ENCODE measurements at regions not wholly inside any gene's neighbourhood (a gene's known extent, or its start where the extent isn't known, plus 50 kb on each side); places are given as distances from the start of the nearest gene placed in this dataset.

DNA sequence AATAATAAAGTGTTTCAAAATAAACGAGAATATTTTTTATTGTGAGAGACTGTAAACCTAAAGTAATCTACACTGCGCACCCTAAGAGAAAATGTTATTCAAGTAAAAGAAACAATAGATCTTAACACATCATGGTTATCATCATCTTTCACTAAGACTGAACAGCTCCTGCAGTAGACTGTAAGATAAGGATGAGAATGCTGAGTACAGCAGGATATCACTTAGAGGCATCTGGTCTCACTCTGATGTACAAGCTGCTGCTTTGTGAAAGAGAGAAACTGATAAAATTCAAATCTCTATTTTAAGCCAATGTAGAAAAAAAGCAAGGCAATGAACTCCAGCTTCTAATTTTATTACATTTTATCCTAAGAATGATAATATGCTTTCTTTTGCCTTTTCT, 261.7 kb upstream of the HTR2A start:
- no peak overlapping the region for H3K27ac Mint-ChIP-seq (ENCODE audit: unreplicated experiment)
- TF ChIP-seq, protein P1, sequence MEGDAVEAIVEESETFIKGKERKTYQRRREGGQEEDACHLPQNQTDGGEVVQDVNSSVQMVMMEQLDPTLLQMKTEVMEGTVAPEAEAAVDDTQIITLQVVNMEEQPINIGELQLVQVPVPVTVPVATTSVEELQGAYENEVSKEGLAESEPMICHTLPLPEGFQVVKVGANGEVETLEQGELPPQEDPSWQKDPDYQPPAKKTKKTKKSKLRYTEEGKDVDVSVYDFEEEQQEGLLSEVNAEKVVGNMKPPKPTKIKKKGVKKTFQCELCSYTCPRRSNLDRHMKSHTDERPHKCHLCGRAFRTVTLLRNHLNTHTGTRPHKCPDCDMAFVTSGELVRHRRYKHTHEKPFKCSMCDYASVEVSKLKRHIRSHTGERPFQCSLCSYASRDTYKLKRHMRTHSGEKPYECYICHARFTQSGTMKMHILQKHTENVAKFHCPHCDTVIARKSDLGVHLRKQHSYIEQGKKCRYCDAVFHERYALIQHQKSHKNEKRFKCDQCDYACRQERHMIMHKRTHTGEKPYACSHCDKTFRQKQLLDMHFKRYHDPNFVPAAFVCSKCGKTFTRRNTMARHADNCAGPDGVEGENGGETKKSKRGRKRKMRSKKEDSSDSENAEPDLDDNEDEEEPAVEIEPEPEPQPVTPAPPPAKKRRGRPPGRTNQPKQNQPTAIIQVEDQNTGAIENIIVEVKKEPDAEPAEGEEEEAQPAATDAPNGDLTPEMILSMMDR (conservative IDR thresholded peaks at IDR 0.05) = no peak
- peaks cover 5% of the 10 kb centered on the region for H3K9me3 Mint-ChIP-seq
- DNase-seq (ENCODE audit: low read depth, low spot score) = no peak
- no peaks in the 10 kb centered on the region for H3K4me1 Mint-ChIP-seq
- H3K4me3 Mint-ChIP-seq = no peak overlapping the region
- peaks cover 6% of the 10 kb centered on the region for H3K36me3 Mint-ChIP-seq (ENCODE audit: low read depth)
- H3K27me3 Mint-ChIP-seq (ENCODE audit: low read depth) = no peaks in the 10 kb centered on the region

DNA sequence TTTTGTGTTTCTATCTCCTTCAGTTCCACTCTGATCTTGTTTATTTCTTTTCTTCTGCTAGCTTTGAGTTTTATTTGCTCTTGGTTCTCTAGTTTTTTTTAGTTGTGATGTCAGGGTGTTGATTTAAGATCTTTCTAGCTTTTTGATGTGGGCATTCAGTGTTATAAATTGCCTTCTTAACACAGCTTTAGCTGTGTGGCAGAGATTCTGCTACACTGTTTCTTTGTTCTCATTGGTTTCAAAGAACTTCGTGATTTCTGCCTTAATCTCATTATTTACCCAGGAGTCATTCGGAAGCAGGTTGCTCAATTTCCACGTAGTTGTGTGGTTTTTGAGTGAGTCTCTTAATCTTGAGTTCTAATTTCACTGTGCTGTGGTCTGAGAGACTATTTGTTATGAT, 251.7 kb upstream of the HTR2A start:
- Mint-ChIP-seq H3K4me3 (no peak overlapping the region), H3K36me3 (ENCODE audit: low read depth) (no peaks in the 10 kb centered on the region), H3K9me3 (no peaks in the 10 kb centered on the region), H3K4me1 (peaks cover 23% of the 10 kb centered on the region), H3K27me3 (ENCODE audit: low read depth) (no peaks in the 10 kb centered on the region), H3K27ac (ENCODE audit: unreplicated experiment) (no peak overlapping the region)
- no peak for DNase-seq (ENCODE audit: low read depth, low spot score)
- TF ChIP-seq, protein P1 (conservative IDR thresholded peaks at IDR 0.05) = no peak

DNA sequence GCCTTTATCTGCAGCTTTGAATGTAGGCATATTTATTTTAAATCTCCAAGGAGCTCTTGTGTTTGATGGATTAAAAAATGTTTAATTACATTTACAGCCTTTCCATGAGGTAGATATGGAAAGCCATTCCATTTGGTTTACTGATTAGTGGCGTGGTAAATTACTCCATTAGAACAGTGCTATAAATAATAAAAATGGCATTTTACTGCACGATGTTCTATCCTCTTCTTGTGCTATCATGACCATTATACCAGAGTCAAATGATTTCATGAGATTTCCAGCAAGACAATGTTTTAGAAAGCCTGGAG, 250.9 kb upstream of the HTR2A start:
- H3K9me3 Mint-ChIP-seq = no peaks in the 10 kb centered on the region
- H3K4me3 Mint-ChIP-seq = no peak overlapping the region
- no peaks in the 10 kb centered on the region for H3K36me3 Mint-ChIP-seq (ENCODE audit: low read depth)
- peaks cover 23% of the 10 kb centered on the region for H3K4me1 Mint-ChIP-seq
- DNase-seq (ENCODE audit: low read depth, low spot score) = no peak
- no peaks in the 10 kb centered on the region for H3K27me3 Mint-ChIP-seq (ENCODE audit: low read depth)
- TF ChIP-seq, protein P1 (conservative IDR thresholded peaks at IDR 0.05) = no peak
- H3K27ac Mint-ChIP-seq (ENCODE audit: unreplicated experiment) = no peak overlapping the region

DNA sequence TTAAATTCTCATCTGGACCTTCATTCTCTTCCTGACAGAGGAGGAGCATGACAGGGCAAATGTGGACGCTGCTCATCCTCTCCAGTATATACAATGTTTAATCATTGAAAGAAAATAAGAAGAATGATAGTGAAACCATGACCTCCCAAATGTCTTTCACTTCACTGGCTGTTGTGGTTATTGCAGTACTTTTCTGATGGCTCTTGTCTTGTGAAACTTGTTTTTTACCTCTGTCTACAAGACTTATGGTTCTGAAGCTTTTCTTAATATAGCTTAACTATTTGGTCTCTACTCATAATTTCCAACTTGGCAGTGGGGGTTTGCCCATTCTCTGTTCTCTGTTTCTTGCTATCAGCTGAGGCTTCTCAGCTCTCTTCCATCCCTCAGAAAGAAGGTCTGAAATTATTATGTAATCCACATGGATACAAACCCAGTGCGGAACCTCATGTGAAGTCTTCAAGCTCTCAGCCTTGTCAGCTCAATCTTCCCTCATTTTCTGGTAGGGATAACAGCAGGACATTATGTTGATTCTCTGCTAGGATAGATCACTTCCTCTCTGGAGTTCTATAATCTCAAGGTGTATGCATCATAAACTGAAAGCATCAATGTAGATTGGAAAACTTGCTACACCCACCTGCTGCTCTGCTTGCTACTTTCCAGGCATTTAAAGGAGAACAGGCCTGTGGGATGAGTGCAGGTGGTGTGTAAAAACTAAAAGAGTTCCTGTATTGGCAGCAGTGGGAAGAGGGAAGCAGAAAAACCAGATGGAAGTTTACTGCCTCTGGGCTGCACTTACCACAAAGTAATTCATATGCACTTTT, 250.3 kb upstream of the HTR2A start:
- H3K4me3 Mint-ChIP-seq = no peak overlapping the region
- TF ChIP-seq, protein P1 (conservative IDR thresholded peaks at IDR 0.05) = no peak
- peaks cover 22% of the 10 kb centered on the region for H3K4me1 Mint-ChIP-seq
- no peak for DNase-seq (ENCODE audit: low read depth, low spot score)
- no peaks in the 10 kb centered on the region for H3K36me3 Mint-ChIP-seq (ENCODE audit: low read depth)
- H3K27ac Mint-ChIP-seq (ENCODE audit: unreplicated experiment) = no peak overlapping the region
- H3K9me3 Mint-ChIP-seq = no peaks in the 10 kb centered on the region
- no peaks in the 10 kb centered on the region for H3K27me3 Mint-ChIP-seq (ENCODE audit: low read depth)

DNA sequence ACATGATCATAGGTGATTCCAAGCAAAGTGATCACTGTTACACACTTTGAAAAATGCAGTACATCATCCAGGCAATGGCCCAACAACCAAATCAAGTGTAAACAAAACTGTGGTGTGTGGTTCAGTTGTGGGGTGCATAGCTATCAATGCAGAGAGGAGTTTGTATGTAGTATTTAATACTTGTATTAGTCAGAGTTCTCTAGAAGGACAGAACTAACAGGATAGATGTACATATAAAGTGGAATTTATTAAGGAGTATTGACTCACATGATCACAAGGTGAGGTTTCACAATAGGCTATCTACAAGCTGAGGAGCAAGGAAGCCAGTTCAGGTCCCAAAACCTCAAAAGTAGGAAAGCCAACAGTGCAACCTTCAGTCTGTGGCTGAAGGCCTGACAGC, 249.3 kb upstream of the HTR2A start:
- no peak overlapping the region for H3K4me3 Mint-ChIP-seq
- TF ChIP-seq, protein P1 (conservative IDR thresholded peaks at IDR 0.05) = no peak
- H3K27me3 Mint-ChIP-seq (ENCODE audit: low read depth) = no peaks in the 10 kb centered on the region
- DNase-seq (ENCODE audit: low read depth, low spot score) = no peak
- H3K27ac Mint-ChIP-seq (ENCODE audit: unreplicated experiment) = no peak overlapping the region
- no peaks in the 10 kb centered on the region for H3K36me3 Mint-ChIP-seq (ENCODE audit: low read depth)
- H3K9me3 Mint-ChIP-seq = no peaks in the 10 kb centered on the region
- peaks cover 19% of the 10 kb centered on the region for H3K4me1 Mint-ChIP-seq

Data from neural crest cell (in vitro differentiated cells).